ENCODE measurements at regions not wholly inside any gene's neighbourhood (a gene's known extent, or its start where the extent isn't known, plus 50 kb on each side); places are given as distances from the start of the nearest gene placed in this dataset.
"Not testable (repeated sequence)": the region's sequence is repeated elsewhere in the genome, so short reads cannot be mapped to it uniquely, and the experiment has no call there.

DNA sequence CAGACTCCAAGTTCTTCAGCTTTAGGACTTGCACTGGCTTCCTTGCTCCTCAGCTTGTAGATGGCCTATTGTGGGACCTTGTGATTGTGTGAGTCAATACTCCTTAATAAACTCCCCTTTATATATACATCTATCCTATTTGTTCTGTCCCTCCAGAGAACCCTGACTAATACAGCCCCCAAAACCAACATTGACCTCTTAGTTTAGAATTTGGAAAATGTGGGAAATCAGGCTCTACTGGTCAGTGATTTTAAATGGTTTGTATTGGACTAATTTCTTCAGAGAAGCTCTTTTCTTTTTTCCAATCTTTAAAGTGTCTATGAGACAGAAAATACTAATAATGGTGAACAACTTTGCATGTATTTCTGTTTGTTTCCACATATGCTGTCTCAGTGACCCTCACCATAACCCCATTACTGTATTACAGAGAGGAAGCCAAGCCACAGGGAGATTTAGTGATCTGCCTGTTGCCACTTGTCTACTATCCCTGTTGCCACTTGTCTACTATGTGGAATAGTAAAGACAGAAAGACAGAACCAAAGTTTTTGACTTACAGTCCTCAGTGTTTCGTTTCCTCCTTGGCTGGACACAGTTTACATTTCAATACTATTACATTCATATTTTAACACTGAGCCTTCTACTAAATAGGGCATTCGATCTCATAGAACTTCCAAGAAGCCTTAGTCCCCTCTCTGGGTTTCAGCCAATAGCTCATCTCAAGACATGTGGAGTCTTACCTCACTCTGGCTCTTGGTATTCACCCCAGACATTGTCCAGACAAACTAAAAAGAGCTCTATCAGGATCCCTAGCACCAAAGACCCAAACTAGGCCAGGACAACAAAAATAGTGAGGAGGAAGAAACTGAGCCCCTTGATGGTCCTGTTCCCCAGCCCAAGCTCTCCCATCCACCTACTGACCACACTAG, 121.0 kb downstream of the AKR1D1 start:
- DNase-seq (ENCODE audit: low spot score in 2 of 2) (no peak), ATAC-seq (replicated peaks; ENCODE audit: extremely low read depth, poor library complexity, severe bottlenecking) (no peak)
- Mint-ChIP-seq H3K36me3 (ENCODE audit: insufficient read depth) (peaks cover 2% of the 10 kb centered on the region), H3K4me3 (no peak overlapping the region), H3K27ac (ENCODE audit: low read depth) (no peak overlapping the region), H3K27me3 (peaks cover 31% of the 10 kb centered on the region), H3K4me1 (no peaks in the 10 kb centered on the region), H3K9me3 (no peaks in the 10 kb centered on the region)

DNA sequence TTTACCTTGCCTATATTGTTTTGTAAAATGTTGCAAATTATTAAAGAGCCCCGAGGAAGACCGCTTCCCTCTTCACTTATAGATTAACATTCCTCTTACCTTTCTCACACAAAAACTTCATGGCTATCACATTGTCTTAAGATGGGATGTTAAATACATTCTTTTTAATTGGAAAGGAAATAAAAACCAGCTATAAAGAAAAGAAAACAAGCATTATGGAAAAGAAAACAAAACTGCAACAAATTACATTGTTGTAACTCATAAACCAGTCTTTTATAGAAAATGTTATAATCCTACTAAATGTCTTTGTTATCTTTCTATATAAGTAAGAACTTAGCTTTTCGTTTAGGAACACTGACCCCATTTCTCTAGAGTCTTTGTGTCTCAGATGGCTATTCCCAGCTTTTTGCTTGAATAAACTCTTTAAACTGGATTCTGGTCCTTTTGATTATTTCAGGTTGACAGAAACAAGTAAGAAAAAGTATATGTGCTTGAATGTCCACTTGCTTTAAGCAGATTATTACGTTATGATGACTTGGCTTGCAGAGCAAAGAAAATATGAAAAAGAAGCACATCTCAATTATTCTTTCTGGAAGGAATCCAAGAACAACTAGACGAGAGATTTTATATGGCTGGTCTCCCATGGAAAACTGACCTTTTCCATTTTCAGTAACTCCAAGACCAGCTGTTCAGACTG, 128.2 kb downstream of the AKR1D1 start:
- Mint-ChIP-seq H3K4me3 (no peak overlapping the region), H3K9me3 (no peaks in the 10 kb centered on the region), H3K27me3 (peaks cover 16% of the 10 kb centered on the region), H3K27ac (ENCODE audit: low read depth) (no peak overlapping the region), H3K4me1 (no peaks in the 10 kb centered on the region), H3K36me3 (ENCODE audit: insufficient read depth) (no peaks in the 10 kb centered on the region)
- DNase-seq (ENCODE audit: low spot score in 2 of 2) (no peak), ATAC-seq (replicated peaks; ENCODE audit: extremely low read depth, poor library complexity, severe bottlenecking) (no peak)

DNA sequence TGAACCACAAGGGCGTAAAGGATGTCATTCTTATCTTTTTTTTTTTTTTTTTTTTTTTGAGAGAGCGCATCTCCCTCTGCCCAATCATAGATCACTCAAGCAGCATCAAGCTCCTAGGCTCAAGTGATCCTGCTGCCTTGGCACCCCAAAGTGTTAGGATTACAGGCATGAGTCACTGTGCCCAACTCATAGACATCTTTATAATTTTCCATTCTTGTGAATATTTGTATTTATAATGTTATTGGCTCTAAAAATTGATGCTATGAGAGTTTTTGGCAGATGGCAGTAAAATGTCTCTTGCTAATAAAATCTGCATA, 128.7 kb downstream of the AKR1D1 start:
- Mint-ChIP-seq H3K27ac (ENCODE audit: low read depth) (no peak overlapping the region), H3K9me3 (no peaks in the 10 kb centered on the region), H3K27me3 (peaks cover 16% of the 10 kb centered on the region), H3K4me1 (no peaks in the 10 kb centered on the region), H3K4me3 (no peak overlapping the region), H3K36me3 (ENCODE audit: insufficient read depth) (no peaks in the 10 kb centered on the region)
- DNase-seq (ENCODE audit: low spot score in 2 of 2): no peak
- no peak for ATAC-seq (replicated peaks; ENCODE audit: extremely low read depth, poor library complexity, severe bottlenecking)

DNA sequence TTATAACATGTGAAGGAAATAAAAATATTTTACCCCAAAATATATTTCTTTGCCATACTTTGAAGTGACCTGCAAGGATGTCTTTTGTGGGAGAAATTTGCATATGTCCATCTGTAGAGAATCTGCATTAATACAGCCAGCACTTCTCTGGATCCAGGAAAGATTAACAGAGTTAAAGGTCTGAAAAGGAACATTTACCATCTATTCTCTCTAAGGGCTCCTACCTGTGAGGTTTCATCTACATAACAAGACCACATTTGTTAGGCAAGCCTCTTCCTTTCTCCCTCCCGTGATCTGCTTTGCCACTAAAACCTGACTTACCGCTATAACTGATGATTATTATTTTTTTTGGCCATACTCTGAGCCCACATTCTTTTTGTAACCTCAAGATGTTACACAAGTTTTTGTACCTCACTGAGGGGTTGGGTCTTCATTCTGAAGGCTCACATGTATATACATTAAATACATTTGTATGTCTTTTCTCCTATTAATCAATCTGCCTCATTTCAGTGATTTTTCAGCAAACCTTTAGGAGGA, 129.4 kb downstream of the AKR1D1 start:
- Mint-ChIP-seq H3K27ac (ENCODE audit: low read depth) (no peak overlapping the region), H3K4me3 (no peak overlapping the region), H3K4me1 (no peaks in the 10 kb centered on the region), H3K9me3 (no peaks in the 10 kb centered on the region), H3K27me3 (peaks cover 16% of the 10 kb centered on the region), H3K36me3 (ENCODE audit: insufficient read depth) (no peaks in the 10 kb centered on the region)
- no peak for DNase-seq (ENCODE audit: low spot score in 2 of 2)
- ATAC-seq (replicated peaks; ENCODE audit: extremely low read depth, poor library complexity, severe bottlenecking): no peak

DNA sequence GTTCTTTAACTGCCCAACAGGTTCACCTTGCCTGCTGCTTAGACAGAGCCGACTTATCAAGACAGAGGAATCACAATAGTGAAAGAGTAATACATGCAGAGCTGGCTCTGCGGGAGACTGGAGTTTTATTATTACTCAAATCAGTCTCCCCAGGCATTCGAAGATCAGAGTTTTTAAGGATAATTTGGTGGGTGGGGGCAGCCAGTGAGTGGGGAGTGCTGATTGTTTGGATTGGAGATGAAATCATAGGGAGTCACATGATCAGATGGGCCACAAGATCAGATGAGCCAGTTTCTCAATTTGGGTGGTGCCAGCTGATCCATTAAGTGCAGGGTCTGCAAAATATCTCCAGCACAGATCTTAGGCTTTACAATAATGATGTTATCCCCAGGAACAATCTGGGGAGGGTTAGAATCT, 131.3 kb downstream of the AKR1D1 start:
- ATAC-seq (replicated peaks; ENCODE audit: extremely low read depth, poor library complexity, severe bottlenecking): no peak
- no peak for DNase-seq (ENCODE audit: low spot score in 2 of 2)
- peaks cover 16% of the 10 kb centered on the region for H3K27me3 Mint-ChIP-seq
- H3K4me1 Mint-ChIP-seq: no peaks in the 10 kb centered on the region
- H3K36me3 Mint-ChIP-seq (ENCODE audit: insufficient read depth): no peaks in the 10 kb centered on the region
- H3K4me3 Mint-ChIP-seq: no peak overlapping the region
- no peak overlapping the region for H3K27ac Mint-ChIP-seq (ENCODE audit: low read depth)
- no peaks in the 10 kb centered on the region for H3K9me3 Mint-ChIP-seq

- ATAC-seq (replicated peaks; ENCODE audit: extremely low read depth, poor library complexity, severe bottlenecking) (no peak), DNase-seq (ENCODE audit: low spot score in 2 of 2) (no peak)
- no peaks in the 10 kb centered on the region for H3K9me3 Mint-ChIP-seq
- no peaks in the 10 kb centered on the region for H3K36me3 Mint-ChIP-seq (ENCODE audit: insufficient read depth)
- peaks cover 16% of the 10 kb centered on the region for H3K27me3 Mint-ChIP-seq
- H3K4me3 Mint-ChIP-seq: no peak overlapping the region
- no peak overlapping the region for H3K27ac Mint-ChIP-seq (ENCODE audit: low read depth)
- H3K4me1 Mint-ChIP-seq: no peaks in the 10 kb centered on the region
Observed at GRCh38 chr7:138208142-138208570, 131.9 kb downstream of the AKR1D1 start.

- no peak overlapping the region for H3K27ac Mint-ChIP-seq (ENCODE audit: low read depth)
- H3K9me3 Mint-ChIP-seq: no peaks in the 10 kb centered on the region
- ATAC-seq (replicated peaks; ENCODE audit: extremely low read depth, poor library complexity, severe bottlenecking): no peak
- DNase-seq (ENCODE audit: low spot score in 2 of 2): no peak
- no peak overlapping the region for H3K4me3 Mint-ChIP-seq
- no peaks in the 10 kb centered on the region for H3K4me1 Mint-ChIP-seq
- H3K36me3 Mint-ChIP-seq (ENCODE audit: insufficient read depth): no peaks in the 10 kb centered on the region
- H3K27me3 Mint-ChIP-seq: peaks cover 16% of the 10 kb centered on the region
Observed at GRCh38 chr7:138208864-138209263, 132.6 kb downstream of the AKR1D1 start.

DNA sequence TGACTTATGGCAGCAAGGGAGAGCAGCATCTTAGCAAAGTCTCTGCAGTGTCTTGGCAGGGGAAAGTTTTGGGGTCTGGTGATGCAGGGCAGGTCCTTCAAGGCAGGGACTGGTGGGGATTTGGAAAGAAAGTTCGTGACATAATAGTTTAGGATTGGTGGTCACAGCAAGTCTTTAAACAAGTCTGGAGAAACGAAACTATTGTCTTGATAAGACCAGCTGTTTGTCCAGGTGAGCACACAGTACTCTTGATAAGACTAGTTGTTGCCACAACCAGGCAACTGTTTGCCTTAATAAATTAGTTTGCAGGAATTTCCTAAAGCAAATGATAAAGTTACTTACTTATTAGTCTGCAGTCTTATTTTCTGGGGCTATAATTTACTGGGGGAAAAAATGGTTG, 136.1 kb downstream of the AKR1D1 start:
- H3K4me1 Mint-ChIP-seq: no peaks in the 10 kb centered on the region
- DNase-seq (ENCODE audit: low spot score in 2 of 2) (no peak), ATAC-seq (replicated peaks; ENCODE audit: extremely low read depth, poor library complexity, severe bottlenecking) (no peak)
- peaks cover 6% of the 10 kb centered on the region for H3K27me3 Mint-ChIP-seq
- no peak overlapping the region for H3K27ac Mint-ChIP-seq (ENCODE audit: low read depth)
- H3K36me3 Mint-ChIP-seq (ENCODE audit: insufficient read depth): no peaks in the 10 kb centered on the region
- H3K4me3 Mint-ChIP-seq: no peak overlapping the region
- H3K9me3 Mint-ChIP-seq: no peaks in the 10 kb centered on the region

- no peak for ATAC-seq (replicated peaks; ENCODE audit: extremely low read depth, poor library complexity, severe bottlenecking)
- no peak for DNase-seq (ENCODE audit: low spot score in 2 of 2)
- Mint-ChIP-seq H3K9me3 (no peaks in the 10 kb centered on the region), H3K4me1 (no peaks in the 10 kb centered on the region), H3K27me3 (no peaks in the 10 kb centered on the region), H3K27ac (ENCODE audit: low read depth) (no peak overlapping the region), H3K4me3 (no peak overlapping the region), H3K36me3 (ENCODE audit: insufficient read depth) (no peaks in the 10 kb centered on the region)
Observed at GRCh38 chr7:138214926-138215325, 138.7 kb downstream of the AKR1D1 start.

- not testable (repeated sequence) for H3K4me3 Mint-ChIP-seq
Observed at GRCh38 chr7:138220321-138220720, 144.1 kb downstream of the AKR1D1 start.

GRCh38 chr7:138221388-138221787, 145.1 kb downstream of the AKR1D1 start:
- H3K4me3 Mint-ChIP-seq; H3K4me1 Mint-ChIP-seq; H3K9me3 Mint-ChIP-seq; ATAC-seq (replicated peaks; ENCODE audit: extremely low read depth, poor library complexity, severe bottlenecking); H3K27ac Mint-ChIP-seq (ENCODE audit: low read depth); DNase-seq (ENCODE audit: low spot score in 2 of 2); H3K36me3 Mint-ChIP-seq (ENCODE audit: insufficient read depth): not testable (repeated sequence)
- H3K27me3 Mint-ChIP-seq: peaks cover 35% of the 10 kb centered on the region

More at GRCh38 chr7:138220321-138220720, 144.1 kb downstream of the AKR1D1 start:
- not testable (repeated sequence) for ATAC-seq (replicated peaks; ENCODE audit: extremely low read depth, poor library complexity, severe bottlenecking); H3K9me3 Mint-ChIP-seq; H3K36me3 Mint-ChIP-seq (ENCODE audit: insufficient read depth); H3K27ac Mint-ChIP-seq (ENCODE audit: low read depth); DNase-seq (ENCODE audit: low spot score in 2 of 2); H3K4me1 Mint-ChIP-seq
- H3K27me3 Mint-ChIP-seq: peaks cover 35% of the 10 kb centered on the region

DNA sequence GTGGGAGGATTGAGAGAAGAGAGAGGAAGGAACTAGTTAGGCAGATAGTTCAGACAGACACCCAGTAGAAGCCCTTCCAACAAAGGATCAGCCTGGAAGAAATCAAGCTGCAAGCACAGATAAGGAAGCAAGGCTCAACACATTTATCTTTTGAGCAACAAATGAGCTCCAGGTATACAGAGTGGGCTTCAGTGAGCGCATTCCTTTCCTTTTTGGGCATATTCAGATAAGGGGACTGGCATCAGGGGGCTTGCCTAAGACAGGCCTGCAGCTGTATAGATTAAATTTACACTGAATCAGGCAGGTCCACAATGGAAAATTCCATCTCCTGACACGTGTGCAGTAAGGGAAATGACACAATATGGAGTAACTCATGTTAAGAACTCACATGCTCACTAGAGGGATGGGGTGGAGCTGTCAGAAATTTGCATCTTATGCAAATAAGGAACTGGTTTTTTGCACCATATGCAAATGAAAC, 147.2 kb downstream of the AKR1D1 start:
- no peak overlapping the region for H3K27ac Mint-ChIP-seq (ENCODE audit: low read depth)
- ATAC-seq (replicated peaks; ENCODE audit: extremely low read depth, poor library complexity, severe bottlenecking) (no peak), DNase-seq (ENCODE audit: low spot score in 2 of 2) (no peak)
- no peaks in the 10 kb centered on the region for H3K36me3 Mint-ChIP-seq (ENCODE audit: insufficient read depth)
- H3K27me3 Mint-ChIP-seq: peaks cover 35% of the 10 kb centered on the region
- H3K4me1 Mint-ChIP-seq: no peaks in the 10 kb centered on the region
- H3K4me3 Mint-ChIP-seq: no peak overlapping the region
- no peaks in the 10 kb centered on the region for H3K9me3 Mint-ChIP-seq
